HG03439 (cell line): ENCODE measurements at regions not wholly inside any gene's neighbourhood (a gene's known extent, or its start where the extent isn't known, plus 50 kb on each side); places are given as distances from the start of the nearest gene placed in this dataset.

Experiments used
- ATAC-seq: cut with Tn5 transposase; IDR thresholded peaks from one replicate; pipeline ENCODE4 v1.9.1; 2021; ENCODE audit warnings: mild to moderate bottlenecking, moderate library complexity; ENCODE audit not compliant: unreplicated experiment

- ATAC-seq, result no peak
Observed at GRCh38 chr12:46456356-46457334, 84.1 kb upstream of the SLC38A2 start.

DNA sequence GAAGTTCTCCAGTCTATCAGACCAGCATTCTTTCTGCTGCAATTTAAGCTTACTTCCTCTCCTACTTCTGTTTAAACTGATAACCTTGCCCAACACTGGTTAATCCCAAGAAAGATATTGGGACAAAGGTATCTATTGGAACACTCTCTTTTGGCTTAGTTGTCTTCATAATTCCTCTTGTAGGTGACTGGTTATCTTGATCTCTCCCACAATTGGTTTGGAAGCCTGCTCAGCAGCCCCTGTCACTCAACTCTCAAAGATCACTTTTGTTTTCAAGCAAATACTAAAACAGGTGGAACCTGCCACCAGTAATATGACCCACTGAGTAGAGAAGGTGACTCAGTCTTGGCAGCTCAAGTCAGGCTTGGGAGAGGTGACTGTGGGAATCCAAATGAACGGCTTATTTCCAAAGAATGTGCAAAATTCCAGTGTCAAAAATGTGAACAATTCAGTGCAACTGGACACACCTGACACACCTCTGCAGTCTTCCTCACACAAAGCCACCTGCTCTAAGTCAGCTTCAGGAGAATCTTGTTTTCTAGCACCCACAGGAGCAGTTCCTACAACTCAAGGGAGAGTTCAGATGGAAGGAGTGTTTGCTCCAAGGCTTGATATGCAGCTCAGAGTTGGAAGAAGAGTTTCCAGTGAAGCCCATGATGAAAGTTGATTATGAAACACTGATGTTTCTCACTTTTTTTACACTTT is 83.2 kb upstream of the SLC38A2 start:
- ATAC-seq, result no peak

GRCh38 chr12:46454981-46455380 is 82.4 kb upstream of the SLC38A2 start:
- no peak for ATAC-seq

- ATAC-seq, result no peak
Observed at GRCh38 chr12:46453428-46453827, 80.9 kb upstream of the SLC38A2 start.

GRCh38 chr12:46452776-46453175 is 80.2 kb upstream of the SLC38A2 start:
- no peak for ATAC-seq

- ATAC-seq, result no peak
Observed at GRCh38 chr12:46452061-46452615, 79.6 kb upstream of the SLC38A2 start.

DNA sequence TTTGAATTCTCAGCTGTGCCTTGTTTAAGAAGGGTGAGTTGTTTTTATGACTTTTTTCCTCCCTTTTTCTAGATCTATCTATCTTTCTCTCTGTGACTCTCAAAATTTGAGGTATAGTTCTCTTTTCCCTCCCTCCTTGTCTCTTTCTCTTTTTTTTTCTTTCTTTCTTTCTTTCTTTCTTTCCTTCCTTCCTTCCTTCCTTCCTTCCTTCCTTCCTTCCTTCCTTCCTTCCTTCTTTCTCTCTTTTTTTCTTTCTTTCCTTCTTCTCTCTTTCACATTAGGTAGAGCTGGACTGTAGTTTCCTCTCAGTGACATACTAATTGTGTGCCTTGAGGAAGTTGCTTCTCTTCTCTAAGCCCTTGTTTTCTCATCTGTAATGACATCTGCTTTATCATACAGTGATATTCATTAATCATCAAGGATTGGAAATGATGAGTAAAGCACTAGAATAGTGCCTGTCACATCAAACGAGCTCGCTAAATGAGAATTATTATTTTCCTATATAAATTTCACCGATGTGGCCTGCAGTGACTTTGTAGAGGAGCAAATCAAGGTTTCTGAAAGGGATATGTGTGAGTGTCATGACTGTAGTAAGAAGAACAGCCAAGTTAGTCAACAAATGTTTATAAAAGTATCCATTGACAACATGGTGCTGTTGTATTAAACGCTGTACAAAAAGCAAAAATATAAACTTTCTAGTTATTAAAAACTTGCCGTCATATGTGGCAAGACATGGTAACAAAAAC is 78.9 kb upstream of the SLC38A2 start:
- no peak for ATAC-seq

GRCh38 chr12:46450279-46450748 is 77.7 kb upstream of the SLC38A2 start:
- no peak for ATAC-seq

DNA sequence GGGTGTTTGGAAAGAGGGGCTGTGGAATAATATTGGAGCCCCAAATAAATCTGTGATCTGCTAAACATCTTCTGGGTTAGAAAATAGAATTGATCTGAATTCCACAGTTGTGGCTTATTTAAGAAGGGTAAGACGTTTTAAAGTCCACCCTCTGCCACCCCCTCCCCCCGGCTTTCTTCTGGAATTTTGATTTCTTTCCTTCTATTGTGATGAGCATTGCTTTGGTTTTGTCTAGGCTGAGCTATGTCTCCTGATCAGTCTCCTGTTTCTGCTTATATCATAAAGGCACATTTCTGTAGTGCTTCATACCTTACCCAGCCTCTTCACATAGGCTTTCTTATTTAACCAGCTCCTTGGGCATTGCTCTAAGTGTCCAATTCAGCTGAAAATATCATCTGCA is 77.3 kb upstream of the SLC38A2 start:
- no peak for ATAC-seq

- no peak for ATAC-seq
Observed at GRCh38 chr12:46449316-46449715, 76.7 kb upstream of the SLC38A2 start.

DNA sequence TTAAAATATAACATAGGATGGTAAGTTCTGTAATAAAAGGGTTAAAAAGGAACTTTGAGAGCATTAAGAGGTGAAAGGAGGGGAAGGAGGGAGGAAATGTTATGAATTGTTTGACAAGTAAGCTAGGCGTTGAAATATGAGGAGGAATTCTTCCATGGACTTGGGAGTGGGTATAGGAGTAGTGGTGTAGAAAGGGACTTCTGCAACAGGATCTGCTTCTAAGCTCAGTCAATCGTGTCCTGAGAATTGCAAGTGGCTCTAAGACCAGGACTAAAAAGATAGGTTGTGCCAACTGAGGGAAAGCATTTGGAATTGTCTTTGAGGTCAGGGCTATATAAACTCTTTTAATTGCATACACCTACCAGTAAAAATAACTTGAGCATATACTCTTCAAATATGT is 74.1 kb upstream of the SLC38A2 start:
- ATAC-seq, result no peak

GRCh38 chr12:46445551-46446235 is 73.1 kb upstream of the SLC38A2 start:
- ATAC-seq, result no peak

DNA sequence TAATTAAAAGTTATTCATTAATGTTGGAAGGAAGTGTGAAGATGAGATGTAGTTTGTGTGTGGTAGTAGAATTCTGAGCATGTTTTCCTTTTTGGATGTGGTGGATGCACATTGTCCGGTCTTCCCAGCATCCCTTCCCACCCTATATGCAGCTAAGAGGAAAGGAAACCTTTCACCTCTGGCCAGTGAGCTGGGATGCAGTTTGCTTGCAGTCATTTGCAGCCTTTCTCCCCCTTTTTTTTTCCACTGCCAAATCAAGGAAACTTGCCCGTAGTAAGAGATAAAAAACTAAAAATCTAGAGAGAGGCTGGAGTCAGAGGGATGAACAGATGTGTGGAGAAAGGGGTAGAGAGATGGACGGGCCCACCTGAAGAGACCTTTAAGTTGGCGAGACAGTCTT is 72.5 kb upstream of the SLC38A2 start:
- no peak for ATAC-seq

GRCh38 chr12:46443594-46444263 is 71.2 kb upstream of the SLC38A2 start:
- no peak for ATAC-seq

DNA sequence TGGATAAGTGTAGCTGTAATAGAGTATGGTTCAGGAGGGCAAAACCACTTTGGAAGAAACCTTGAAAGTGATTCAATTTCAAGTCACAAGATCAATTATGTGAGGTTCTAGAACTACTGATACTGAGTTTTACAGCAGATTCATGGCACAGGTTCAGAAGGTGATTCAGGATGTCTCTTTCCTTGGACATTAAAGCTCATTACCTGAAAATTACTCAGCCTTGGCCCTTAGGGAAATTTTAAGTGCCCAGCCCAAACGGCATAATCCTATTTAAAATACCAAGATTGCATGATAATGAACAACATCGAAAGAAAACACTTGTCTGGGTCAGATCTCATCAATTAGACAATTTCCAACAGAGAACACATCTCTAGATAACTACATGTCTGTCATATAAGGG is 70.2 kb upstream of the SLC38A2 start:
- no peak for ATAC-seq

DNA sequence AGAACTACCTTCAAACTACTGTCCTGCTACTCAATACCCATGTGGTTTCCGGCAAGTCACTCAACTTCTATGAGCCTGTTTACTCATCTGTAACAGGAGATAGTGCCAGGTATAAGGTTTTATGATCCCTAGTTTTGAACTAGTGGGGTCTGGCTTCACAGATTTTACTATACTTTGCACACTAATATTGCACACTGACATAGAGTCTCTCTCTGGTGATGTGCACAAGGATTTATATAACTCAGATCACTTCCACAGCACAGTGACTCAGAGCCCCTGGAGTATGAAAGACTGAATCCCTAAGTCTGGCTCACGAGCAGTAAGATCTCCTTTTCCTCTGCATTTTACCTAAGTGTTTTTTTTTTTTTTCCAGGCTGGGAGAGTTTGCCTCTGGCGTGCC is 69.7 kb upstream of the SLC38A2 start:
- no peak for ATAC-seq

- ATAC-seq, result no peak
Observed at GRCh38 chr12:46439793-46440511, 67.4 kb upstream of the SLC38A2 start.

DNA sequence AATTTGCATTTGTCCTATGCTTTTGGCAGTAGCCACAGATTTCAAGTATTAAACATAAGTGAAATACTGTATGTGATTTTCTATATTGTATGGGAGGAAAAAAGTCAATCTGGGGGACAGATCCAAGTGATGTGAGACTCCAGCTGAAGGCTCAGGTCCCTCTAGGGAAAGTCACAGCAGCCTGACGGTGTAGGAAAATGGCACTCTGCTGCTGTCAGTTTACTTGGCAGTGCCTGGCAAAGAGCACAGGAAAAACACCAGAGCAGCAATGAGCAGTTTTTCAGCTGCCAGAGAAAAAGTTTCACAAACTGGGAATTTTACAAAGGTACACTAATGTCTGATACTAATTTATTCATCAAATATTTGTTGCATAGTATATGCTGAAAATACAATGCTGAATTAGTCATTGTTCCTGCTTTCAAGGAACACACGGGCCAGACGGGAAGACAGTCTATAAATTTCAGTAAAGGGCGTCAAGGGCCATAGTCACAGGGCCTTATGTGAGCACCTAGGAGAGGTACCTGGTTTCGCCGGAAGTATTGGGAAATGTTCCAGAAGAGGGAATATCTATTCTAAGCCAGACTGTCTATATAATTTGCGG is 66.2 kb upstream of the SLC38A2 start:
- ATAC-seq, result no peak

- ATAC-seq, result no peak
Observed at GRCh38 chr12:46438256-46438655, 65.7 kb upstream of the SLC38A2 start.
